ENCODE measurements at regions not wholly inside any gene's neighbourhood (a gene's known extent, or its start where the extent isn't known, plus 50 kb on each side); places are given as distances from the start of the nearest gene placed in this dataset.
"Not testable (repeated sequence)": the region's sequence is repeated elsewhere in the genome, so short reads cannot be mapped to it uniquely, and the experiment has no call there.

DNA sequence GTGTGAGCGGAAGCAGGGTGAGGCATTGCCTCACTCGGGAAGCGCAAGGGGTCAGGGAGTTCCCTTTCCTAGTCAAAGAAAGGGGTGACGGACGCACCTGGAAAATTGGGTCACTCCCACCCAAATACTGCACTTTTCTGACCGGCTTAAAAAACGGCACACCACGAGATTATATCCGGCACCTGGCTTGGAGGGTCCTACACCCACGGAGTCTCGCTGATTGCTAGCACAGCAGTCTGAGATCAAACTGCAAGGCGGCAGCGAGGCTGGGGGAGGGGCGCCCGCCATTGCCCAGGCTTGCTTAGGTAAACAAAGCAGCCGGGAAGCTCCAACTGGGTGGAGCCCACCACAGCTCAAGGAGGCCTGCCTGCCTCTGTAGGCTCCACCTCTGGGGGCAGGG is 171.9 kb downstream of the CPEB2 start:
- H3K4me1 Mint-ChIP-seq; DNase-seq; H3K4me3 Mint-ChIP-seq; H3K9me3 Mint-ChIP-seq; H3K36me3 Mint-ChIP-seq; H3K27ac Mint-ChIP-seq; H3K27me3 Mint-ChIP-seq (ENCODE audit: low read depth in 3 of 3): not testable (repeated sequence)

DNA sequence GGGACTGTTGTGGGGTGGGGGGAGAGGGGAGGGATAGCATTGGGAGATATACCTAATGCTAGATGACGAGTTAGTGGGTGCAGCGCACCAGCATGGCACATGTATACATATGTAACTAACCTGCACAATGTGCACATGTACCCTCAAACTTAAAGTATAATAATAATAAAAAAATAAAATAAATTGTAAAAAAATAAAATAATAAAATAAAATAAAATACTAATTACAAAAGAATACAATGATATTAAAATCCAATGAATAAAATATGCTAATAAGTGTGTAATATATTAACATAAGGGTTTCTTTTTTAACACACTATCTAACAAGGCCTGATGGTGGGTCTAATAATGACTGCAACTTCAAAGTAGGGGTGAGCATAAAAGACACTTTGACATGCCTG is 177.6 kb downstream of the CPEB2 start:
- not testable (repeated sequence) for H3K4me3 Mint-ChIP-seq; H3K27me3 Mint-ChIP-seq (ENCODE audit: low read depth in 3 of 3); DNase-seq; H3K27ac Mint-ChIP-seq; H3K9me3 Mint-ChIP-seq; H3K36me3 Mint-ChIP-seq
- H3K4me1 Mint-ChIP-seq = peaks cover 2 to 13% of the 10 kb centered on the region in 2 donors

DNA sequence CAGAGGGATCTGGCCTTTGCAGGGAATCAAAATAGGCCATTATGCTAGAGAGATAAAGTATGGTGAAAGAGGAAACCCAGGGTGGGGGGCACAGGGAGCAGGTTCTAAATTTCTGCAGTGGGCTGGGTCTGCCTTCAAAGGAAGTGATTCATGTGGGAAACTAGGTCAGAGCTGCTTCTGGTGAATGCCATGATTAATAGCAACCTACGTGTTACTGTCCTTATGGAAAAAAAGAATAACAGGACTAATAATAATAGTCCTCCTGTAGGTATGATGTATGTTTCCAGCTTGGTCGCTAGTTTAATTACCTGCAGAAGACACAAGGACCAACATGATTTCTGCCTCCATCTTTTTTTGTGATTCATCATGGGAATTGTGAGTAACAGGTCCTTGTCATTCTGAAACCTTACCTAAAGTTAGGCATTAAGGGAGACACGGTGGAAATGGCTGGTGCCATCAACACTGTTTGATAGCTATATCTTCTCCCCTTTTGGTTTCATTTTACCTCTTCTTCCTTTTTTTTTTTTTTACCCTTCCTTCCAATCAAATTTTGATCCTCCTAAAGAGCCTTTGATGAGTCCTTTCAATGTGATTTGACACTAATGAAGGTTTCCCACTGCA is 180.4 kb downstream of the CPEB2 start:
- H3K27ac Mint-ChIP-seq = no peak overlapping the region
- no peak overlapping the region for H3K4me3 Mint-ChIP-seq
- H3K9me3 Mint-ChIP-seq = peaks cover 0 to 2% (median 0%) of the 10 kb centered on the region in 6 donors
- no peak for DNase-seq
- peaks cover 2 to 13% of the 10 kb centered on the region in 2 donors for H3K4me1 Mint-ChIP-seq
- no peaks in the 10 kb centered on the region for H3K36me3 Mint-ChIP-seq
- H3K27me3 Mint-ChIP-seq (ENCODE audit: low read depth in 3 of 3) = peaks cover 0 to 4% (median 0%) of the 10 kb centered on the region in 3 donors

DNA sequence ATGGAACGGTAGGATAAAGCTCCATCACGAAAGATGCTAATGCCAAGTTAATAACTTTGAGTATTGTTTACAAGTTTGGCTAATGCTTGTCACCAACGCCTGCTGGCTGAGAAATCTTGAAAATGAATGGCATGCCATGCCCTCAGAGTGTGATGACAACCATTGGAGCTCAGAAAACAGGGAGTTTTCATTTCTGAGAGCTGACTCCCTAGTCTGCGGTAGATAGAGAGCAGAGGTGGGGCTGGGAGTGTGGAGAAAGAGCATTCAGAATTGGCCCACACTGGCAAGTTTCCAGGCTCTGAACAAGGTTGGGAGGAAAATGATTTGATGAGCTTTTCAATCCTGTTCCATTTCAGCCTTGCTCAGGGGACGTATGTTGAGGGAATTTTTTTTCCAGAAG is 183.9 kb downstream of the CPEB2 start:
- no peak for DNase-seq
- Mint-ChIP-seq H3K9me3 (peaks cover 0 to under 1% (median 0%) of the 10 kb centered on the region in 6 donors), H3K4me3 (no peak overlapping the region), H3K4me1 (peaks cover 2 to 13% of the 10 kb centered on the region in 2 donors), H3K27ac (no peak overlapping the region), H3K27me3 (ENCODE audit: low read depth in 3 of 3) (peaks cover 0 to 6% (median 0%) of the 10 kb centered on the region in 3 donors), H3K36me3 (no peaks in the 10 kb centered on the region)

DNA sequence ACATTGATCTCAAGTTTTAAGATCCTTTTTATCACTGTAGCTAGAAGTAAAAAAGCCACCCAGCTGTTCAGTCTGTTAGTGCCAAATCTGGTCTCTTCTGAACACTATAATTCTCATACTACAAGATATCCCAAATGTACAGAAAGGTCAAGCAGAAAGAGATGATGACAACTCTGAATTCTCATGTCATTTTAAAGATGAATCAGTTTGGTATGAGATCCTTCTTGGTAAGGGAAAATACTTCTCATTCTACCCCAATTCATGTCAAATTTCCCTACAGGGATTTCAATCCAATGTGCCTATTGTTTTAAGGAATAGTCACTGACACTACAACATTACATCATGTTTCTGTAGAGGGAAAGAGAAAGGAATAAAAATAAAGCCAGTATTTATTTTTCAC is 184.5 kb downstream of the CPEB2 start:
- Mint-ChIP-seq H3K4me3 (no peak overlapping the region), H3K9me3 (no peaks in the 10 kb centered on the region), H3K4me1 (peaks cover 2 to 13% of the 10 kb centered on the region in 2 donors), H3K36me3 (no peaks in the 10 kb centered on the region), H3K27ac (no peak overlapping the region), H3K27me3 (ENCODE audit: low read depth in 3 of 3) (peaks cover 0 to 6% (median 0%) of the 10 kb centered on the region in 3 donors)
- no peak for DNase-seq

DNA sequence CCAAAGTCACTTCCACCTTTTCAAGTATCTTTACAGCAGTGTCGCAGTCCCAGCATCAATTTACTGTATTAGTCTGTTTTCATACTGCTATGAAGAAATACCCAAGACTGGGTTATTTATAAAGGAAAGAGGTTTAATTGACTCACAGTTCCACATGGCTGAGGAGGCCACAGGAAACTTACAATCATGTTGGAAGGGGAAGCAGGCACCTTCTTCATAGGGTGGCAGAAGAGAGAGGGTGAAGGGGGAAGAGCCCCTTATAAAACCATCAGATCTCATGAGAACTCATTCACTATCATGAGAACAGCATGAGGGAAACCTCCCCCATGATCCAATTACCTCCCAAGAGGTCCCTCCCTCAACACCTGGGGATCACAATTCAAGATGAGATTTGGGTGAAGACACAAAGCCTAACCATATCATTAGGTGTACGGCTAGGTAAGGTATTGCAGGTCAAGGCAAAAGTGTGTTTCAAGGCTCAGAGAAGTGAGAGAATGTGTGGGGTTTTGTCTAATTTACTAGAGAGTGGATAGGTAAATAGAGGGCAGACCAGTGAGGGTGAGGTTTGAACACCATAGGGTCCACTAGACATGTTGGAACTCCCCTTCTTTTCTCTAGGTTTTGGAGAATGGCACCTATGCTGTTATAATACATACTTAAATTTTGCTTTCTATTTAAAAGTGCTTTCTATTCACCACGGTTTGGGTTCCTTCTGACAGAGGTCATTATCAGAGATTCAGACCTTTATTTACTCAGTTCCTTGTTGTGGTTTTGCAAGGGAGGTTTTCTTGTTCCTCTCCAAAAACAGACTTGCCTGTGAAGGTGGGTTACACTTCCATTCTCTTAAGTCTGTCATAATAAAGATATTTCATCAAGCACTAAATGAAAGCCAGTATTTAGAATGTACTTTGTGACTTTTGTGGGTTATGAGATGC is 186.6 kb downstream of the CPEB2 start:
- Mint-ChIP-seq H3K27ac (no peak overlapping the region), H3K36me3 (no peaks in the 10 kb centered on the region), H3K9me3 (no peaks in the 10 kb centered on the region), H3K27me3 (ENCODE audit: low read depth in 3 of 3) (peaks cover 0 to 6% (median 0%) of the 10 kb centered on the region in 3 donors), H3K4me3 (no peak overlapping the region), H3K4me1 (no peaks in the 10 kb centered on the region)
- no peak for DNase-seq

DNA sequence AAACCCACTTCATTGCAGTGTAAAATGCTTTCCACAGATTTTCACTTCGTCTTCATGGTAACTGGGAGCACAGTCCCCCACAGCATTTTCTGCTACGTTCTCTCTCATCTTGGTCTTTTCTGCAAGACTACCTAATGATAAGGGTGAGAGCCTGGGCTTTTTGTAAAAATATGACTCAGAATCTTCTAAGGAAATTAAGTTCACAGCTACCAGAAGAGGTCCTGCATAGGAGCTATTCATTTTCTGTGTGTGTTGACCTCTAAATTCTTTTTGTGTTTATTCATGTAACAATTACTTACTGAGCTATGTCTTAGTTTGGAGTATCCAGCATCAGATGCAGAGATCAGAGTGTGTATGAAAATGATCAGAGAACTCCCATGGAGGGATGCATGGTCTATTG is 192.2 kb downstream of the CPEB2 start:
- H3K27ac Mint-ChIP-seq = no peak overlapping the region
- no peak for DNase-seq
- no peaks in the 10 kb centered on the region for H3K9me3 Mint-ChIP-seq
- H3K4me3 Mint-ChIP-seq = no peak overlapping the region
- no peaks in the 10 kb centered on the region for H3K36me3 Mint-ChIP-seq
- peaks cover 0 to 2% (median 0%) of the 10 kb centered on the region in 3 donors for H3K27me3 Mint-ChIP-seq (ENCODE audit: low read depth in 3 of 3)
- no peaks in the 10 kb centered on the region for H3K4me1 Mint-ChIP-seq

DNA sequence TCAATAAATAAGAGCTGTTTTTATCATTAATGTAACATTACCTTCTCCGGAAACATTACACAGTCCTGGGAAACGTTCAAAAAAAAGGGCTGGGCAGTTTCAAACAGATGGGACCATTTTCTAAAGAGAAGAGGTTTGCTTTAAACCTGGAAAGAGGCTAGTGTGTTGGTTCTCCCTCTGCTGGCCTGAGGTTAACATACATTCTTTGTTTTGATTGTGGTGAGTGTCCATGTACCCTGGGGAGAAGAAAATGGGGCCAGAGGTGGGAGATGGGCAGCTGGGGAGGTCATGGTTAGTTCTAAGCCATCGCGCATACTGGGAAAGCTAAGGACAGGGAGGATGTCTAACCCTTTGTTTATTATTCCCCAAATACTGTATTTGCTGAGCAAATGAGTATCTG is 194.7 kb downstream of the CPEB2 start:
- H3K27ac Mint-ChIP-seq = no peak overlapping the region
- no peak overlapping the region for H3K4me3 Mint-ChIP-seq
- no peak for DNase-seq
- no peaks in the 10 kb centered on the region for H3K9me3 Mint-ChIP-seq
- no peaks in the 10 kb centered on the region for H3K4me1 Mint-ChIP-seq
- H3K36me3 Mint-ChIP-seq = no peaks in the 10 kb centered on the region
- H3K27me3 Mint-ChIP-seq (ENCODE audit: low read depth in 3 of 3) = peaks cover 0 to 2% (median 0%) of the 10 kb centered on the region in 3 donors

DNA sequence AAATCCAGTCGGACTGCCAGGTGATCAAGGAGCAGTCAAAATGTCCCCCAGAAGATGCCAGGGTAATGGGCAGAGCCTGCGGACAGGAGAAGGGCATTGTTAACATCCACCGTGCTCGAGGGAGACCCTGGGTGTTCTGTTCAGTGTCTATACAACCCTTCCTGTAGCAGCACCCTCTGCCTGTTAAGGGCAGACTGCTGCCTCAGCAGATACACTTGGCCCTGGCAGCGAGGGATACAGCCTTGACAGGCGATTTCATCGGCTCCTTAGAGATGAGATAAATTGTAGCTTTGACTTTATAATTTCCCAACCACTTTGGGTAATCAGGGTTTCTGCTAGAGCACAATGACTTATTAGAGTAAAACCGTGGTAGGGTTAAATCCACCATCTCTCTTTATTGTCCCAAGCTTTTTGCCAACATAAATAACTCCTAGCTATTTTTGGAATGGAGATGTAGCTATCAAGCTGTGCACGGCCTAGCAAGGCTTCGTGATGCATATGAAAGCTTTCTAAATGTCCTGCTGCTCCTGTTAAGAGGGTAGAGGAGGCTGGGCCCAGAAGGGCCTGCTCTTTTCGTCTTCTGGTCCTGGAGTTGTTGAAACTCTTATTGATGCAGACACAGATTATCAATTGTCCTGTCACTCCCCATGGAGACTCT is 195.9 kb downstream of the CPEB2 start:
- Mint-ChIP-seq H3K4me1 (no peaks in the 10 kb centered on the region), H3K36me3 (no peaks in the 10 kb centered on the region), H3K27me3 (ENCODE audit: low read depth in 3 of 3) (peaks cover 0 to 2% (median 0%) of the 10 kb centered on the region in 3 donors), H3K4me3 (no peak overlapping the region), H3K9me3 (no peaks in the 10 kb centered on the region), H3K27ac (no peak overlapping the region)
- no peak for DNase-seq

DNA sequence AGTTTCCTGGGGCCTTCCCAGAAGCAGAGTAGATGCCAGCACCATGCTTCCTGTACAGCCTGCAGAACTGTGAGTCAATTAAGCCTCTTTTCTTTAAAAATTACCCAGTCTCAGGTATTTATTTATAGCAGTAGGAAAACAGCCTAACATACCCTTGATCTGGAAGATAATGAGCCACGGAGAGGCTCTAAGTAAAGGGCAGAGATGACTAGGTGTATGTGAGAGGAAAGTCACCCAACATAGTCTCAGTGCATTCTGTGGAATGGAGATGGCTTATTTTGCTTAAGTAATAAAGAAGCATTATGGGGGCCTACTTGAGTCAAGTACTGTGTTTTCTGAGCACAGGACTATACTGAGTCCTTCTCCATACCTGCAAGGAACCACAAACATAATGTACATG is 199.5 kb downstream of the CPEB2 start:
- Mint-ChIP-seq H3K9me3 (peaks cover 4 to 17% (median 7%) of the 10 kb centered on the region in 6 donors), H3K36me3 (peaks cover 0 to 5% (median 4%) of the 10 kb centered on the region in 3 donors), H3K27ac (no peak overlapping the region), H3K4me1 (no peaks in the 10 kb centered on the region), H3K27me3 (ENCODE audit: low read depth in 3 of 3) (peaks cover 1 to 4% (median 2%) of the 10 kb centered on the region in 3 donors), H3K4me3 (no peak overlapping the region)
- no peak for DNase-seq

DNA sequence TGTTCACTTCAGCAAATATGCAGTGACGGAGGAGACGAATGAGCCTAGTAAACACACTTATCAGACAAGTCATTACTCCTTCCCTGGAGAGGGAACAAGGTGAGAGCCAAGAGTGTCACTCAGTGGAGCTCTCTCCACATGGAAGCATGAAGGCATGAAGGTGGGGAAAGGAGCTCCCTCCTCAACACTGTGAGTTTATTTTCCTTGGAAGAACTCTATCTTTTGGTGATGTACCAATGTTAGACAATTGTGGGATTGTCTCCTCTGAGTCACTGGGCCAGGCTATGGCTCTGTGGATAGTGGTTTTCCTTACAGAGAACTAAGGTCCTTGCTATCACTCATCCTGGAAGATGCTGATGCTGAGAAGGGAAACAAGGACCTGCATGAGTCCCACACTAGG is 200.2 kb downstream of the CPEB2 start:
- no peak overlapping the region for H3K4me3 Mint-ChIP-seq
- no peaks in the 10 kb centered on the region for H3K4me1 Mint-ChIP-seq
- H3K9me3 Mint-ChIP-seq = peaks cover 6 to 23% (median 14%) of the 10 kb centered on the region in 6 donors
- H3K36me3 Mint-ChIP-seq = peaks cover 4 to 9% (median 5%) of the 10 kb centered on the region in 3 donors
- DNase-seq = no peak
- H3K27ac Mint-ChIP-seq = no peak overlapping the region
- H3K27me3 Mint-ChIP-seq (ENCODE audit: low read depth in 3 of 3) = peaks cover 1 to 5% (median 5%) of the 10 kb centered on the region in 3 donors

DNA sequence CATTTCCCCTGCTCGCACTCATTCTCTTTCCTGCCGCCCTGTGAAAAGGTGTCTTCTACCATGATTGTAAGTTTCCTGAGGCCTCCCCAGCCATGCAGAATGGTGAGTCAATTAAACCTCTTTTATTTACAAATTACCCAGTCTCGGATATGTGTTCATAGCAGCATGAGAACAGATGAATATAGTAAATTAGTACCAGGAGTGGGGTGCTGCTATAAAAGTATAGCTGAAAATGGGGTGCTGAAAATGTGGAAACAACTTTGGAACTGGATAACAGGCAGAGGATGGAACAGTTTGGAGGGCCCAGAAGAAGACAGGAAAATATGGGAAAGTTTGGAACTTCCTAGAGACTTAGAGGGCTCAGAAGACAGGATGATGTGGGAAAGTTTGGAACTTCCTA is 204.2 kb downstream of the CPEB2 start:
- peaks cover 5 to 14% (median 7%) of the 10 kb centered on the region in 3 donors for H3K36me3 Mint-ChIP-seq
- H3K4me3 Mint-ChIP-seq; DNase-seq; H3K4me1 Mint-ChIP-seq; H3K27ac Mint-ChIP-seq; H3K27me3 Mint-ChIP-seq (ENCODE audit: low read depth in 3 of 3): not testable (repeated sequence)
- peaks cover 6 to 31% (median 17%) of the 10 kb centered on the region in 6 donors for H3K9me3 Mint-ChIP-seq

DNA sequence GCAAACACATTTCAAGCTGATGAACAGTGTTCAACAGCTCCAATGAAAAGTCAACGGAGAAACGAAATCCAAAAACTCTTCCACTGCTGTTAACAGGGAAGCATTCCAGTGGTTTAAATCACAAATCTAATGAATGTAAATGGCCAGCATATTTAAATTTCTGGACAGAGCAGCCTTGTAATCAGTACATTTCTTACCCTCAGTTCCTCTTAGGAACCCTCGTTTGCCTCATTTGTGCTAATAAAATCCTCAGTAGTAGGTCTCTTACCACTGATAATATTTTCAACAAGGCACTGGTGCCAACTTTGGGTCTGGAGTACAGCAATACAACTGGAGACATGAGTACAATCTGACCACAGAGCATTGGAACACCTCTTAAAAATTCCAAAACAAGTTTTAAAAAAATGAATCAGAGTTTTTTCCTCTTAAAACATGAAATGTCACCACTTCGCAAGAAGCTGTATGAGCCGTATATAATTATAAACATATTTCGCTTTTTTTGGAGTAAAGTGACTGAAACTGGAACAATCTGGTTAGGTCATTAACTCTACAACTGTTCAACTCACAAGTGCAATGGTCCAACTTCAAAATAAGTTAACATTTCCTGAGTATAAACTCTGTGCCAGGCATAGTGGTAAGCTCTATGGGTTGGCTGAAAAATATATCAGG is 211.2 kb downstream of the CPEB2 start:
- Mint-ChIP-seq H3K36me3 (no peaks in the 10 kb centered on the region), H3K4me3 (no peak overlapping the region), H3K4me1 (no peaks in the 10 kb centered on the region), H3K9me3 (peaks cover 0 to 1% (median 0%) of the 10 kb centered on the region in 6 donors), H3K27ac (no peak overlapping the region), H3K27me3 (ENCODE audit: low read depth in 3 of 3) (peaks cover 2 to 11% (median 4%) of the 10 kb centered on the region in 3 donors)
- no peak for DNase-seq
